Vagina (tissue), 2 donors: ENCODE measurements at regions not wholly inside any gene's neighbourhood (a gene's known extent, or its start where the extent isn't known, plus 50 kb on each side); places are given as distances from the start of the nearest gene placed in this dataset.

Source experiments
- POLR2A ChIP-seq, 2 donors: fragments of 450-650 bp; IDR thresholded peaks; one replicate each; pipeline ENCODE4 v1.6.1; 2017; ENCODE audit warnings: antibody characterized with exemption in 2 of 2, mild to moderate bottlenecking in 2 of 2, moderate library complexity in 2 of 2
- POLR2AphosphoS5 ChIP-seq, 2 donors: sonication (generic); formaldehyde crosslinking; IDR thresholded peaks; one replicate each; pipeline ENCODE4 v1.9.0; 2017; ENCODE audit warnings: antibody characterized with exemption in 2 of 2, mild to moderate bottlenecking in 2 of 2, low read depth in 1 of 2; ENCODE audit not compliant: insufficient read depth in 1 of 2
- TF ChIP-seq, protein P1 (sequence below), 3 experiments: fragments of 450-650 bp in 2 of 3; fragments of 200-600 bp in 1 of 3; sonication (generic) in 1 of 3; IDR thresholded peaks; one replicate each; pipeline ENCODE4 v1.5.1; 2017 to 2019; ENCODE audit warnings: antibody characterized with exemption in 3 of 3, mild to moderate bottlenecking in 2 of 3, moderate library complexity in 2 of 3

GRCh38 chr14:54083549-54084239 lies 127.1 kb upstream of the BMP4 start:
- TF ChIP-seq, protein P1, sequence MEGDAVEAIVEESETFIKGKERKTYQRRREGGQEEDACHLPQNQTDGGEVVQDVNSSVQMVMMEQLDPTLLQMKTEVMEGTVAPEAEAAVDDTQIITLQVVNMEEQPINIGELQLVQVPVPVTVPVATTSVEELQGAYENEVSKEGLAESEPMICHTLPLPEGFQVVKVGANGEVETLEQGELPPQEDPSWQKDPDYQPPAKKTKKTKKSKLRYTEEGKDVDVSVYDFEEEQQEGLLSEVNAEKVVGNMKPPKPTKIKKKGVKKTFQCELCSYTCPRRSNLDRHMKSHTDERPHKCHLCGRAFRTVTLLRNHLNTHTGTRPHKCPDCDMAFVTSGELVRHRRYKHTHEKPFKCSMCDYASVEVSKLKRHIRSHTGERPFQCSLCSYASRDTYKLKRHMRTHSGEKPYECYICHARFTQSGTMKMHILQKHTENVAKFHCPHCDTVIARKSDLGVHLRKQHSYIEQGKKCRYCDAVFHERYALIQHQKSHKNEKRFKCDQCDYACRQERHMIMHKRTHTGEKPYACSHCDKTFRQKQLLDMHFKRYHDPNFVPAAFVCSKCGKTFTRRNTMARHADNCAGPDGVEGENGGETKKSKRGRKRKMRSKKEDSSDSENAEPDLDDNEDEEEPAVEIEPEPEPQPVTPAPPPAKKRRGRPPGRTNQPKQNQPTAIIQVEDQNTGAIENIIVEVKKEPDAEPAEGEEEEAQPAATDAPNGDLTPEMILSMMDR (IDR thresholded peaks at IDR 0.05) = no peak
- no peak for TF ChIP-seq POLR2A (IDR thresholded peaks at IDR 0.05)
- no peak for TF ChIP-seq POLR2AphosphoS5 (IDR thresholded peaks at IDR 0.05; ENCODE audit: insufficient read depth in 1 of 2, low read depth in 1 of 2)
